ENCODE measurements at regions not wholly inside any gene's neighbourhood (a gene's known extent, or its start where the extent isn't known, plus 50 kb on each side); places are given as distances from the start of the nearest gene placed in this dataset.

DNA sequence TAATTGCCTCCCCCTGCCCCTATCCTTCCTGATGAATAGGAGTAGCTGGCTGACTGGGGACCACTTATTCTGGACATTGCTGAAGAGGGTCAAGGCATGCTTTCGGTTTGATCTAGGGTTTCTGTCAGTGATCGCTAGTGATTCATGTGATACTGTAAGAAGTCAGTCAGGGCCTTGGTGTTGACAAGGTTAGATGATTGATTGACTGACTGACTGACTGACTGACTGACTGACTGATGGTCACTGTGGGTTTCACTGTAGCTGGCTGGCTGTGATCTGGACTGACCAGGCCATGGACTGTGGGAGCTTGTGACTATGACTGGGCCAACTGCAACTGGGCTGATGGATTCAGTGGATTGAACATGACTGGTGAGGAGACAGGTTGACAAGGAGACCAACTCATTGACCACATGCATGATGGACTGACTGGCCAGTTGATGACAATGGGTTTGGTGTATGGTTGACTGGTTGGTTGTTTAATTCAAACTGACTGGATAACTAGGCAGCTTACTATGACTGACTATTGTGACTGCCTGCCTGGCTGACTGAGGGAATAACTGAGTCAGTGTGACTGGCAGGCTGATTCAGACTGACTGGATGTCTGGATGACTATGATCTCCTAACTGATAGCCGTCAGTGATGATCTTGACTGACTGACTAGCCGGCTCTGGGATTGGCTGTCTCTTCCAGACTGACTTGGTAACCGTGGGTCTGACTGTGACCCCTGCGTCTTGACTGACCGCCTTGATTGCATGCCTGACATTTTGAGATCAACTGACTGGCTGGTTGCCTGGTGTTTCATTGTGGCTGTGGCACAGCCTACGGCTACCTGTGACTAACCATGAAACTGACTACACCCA is 509.9 kb downstream of the SHQ1 start:
- intact Hi-C loops (cut with DNase I) = no loop called here
- no peak overlapping the region for H3K27ac ChIP-seq

GRCh38 chr3:72337480-72337855 is 510.8 kb downstream of the SHQ1 start:
- DNase-seq (no peak), FAIRE-seq (no peak), ATAC-seq (no peak)
- intact Hi-C loops (cut with DNase I) = no loop called here
- Histone ChIP-seq H3K27ac (no peak overlapping the region), H3K4me1 (no peaks in the 10 kb centered on the region), H3K27me3 (no peaks in the 10 kb centered on the region), H3K36me3 (no peaks in the 10 kb centered on the region), H3K9me3 (no peaks in the 10 kb centered on the region), H3K4me3 (no peak overlapping the region)
- WGBS, 2 donors = 93 to 99% methylated on average over 5 of the region's 5 CpGs
- TF ChIP-seq, protein P1, sequence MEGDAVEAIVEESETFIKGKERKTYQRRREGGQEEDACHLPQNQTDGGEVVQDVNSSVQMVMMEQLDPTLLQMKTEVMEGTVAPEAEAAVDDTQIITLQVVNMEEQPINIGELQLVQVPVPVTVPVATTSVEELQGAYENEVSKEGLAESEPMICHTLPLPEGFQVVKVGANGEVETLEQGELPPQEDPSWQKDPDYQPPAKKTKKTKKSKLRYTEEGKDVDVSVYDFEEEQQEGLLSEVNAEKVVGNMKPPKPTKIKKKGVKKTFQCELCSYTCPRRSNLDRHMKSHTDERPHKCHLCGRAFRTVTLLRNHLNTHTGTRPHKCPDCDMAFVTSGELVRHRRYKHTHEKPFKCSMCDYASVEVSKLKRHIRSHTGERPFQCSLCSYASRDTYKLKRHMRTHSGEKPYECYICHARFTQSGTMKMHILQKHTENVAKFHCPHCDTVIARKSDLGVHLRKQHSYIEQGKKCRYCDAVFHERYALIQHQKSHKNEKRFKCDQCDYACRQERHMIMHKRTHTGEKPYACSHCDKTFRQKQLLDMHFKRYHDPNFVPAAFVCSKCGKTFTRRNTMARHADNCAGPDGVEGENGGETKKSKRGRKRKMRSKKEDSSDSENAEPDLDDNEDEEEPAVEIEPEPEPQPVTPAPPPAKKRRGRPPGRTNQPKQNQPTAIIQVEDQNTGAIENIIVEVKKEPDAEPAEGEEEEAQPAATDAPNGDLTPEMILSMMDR (IDR thresholded peaks at IDR 0.05) = no peak

More for the DNA sequence above, 509.9 kb downstream of the SHQ1 start:
- no peaks in the 10 kb centered on the region for H3K9me3 ChIP-seq
- no peak for ATAC-seq
- TF ChIP-seq, protein P1 (IDR thresholded peaks at IDR 0.05) = no peak
- no peak for FAIRE-seq
- H3K36me3 ChIP-seq = no peaks in the 10 kb centered on the region
- DNase-seq = no peak
- H3K27me3 ChIP-seq = no peaks in the 10 kb centered on the region
- no peak overlapping the region for H3K4me3 ChIP-seq
- no peaks in the 10 kb centered on the region for H3K4me1 ChIP-seq
- WGBS, 2 donors = 96% methylated on average over 8 of the region's 8 CpGs

DNA sequence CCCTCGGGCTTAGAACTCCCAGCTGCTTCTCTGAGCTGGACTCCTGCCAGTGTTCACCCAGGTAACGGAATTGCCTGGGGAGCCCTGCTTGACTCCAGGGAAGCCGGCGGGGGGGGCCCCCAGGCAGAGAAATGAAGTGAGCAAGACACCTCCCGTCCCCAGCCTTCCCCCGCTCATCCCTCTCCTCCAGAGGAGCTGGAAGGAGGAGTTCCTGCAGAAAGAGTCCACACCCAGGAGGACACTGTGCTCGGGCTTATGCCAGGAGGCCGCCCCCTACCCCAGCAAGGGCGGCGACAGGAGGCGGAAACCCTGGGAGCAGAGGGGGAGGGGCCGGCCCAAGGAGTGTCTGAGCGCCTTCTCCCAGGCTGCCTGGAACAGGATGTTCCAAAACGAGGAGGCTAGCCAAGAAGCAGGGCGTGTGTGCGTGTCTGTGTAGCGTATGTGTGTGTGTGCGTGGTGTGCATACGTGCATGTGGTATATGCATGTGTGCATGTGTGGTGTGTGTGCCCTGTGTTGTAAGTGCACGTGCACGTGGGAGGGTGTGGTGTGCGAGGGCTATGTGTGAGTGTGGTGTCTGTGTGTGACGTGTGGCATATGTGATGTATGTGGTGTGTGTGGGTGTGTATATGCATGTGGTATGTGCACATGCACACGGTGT is 511.3 kb downstream of the SHQ1 start:
- no peak overlapping the region for H3K27ac ChIP-seq
- H3K9me3 ChIP-seq = no peaks in the 10 kb centered on the region
- H3K4me1 ChIP-seq = no peaks in the 10 kb centered on the region
- ATAC-seq = peak; percentile 29 to 58 (median 54)
- FAIRE-seq = no peak
- TF ChIP-seq, protein P1 (IDR thresholded peaks at IDR 0.05) = no peak
- H3K4me3 ChIP-seq = no peak overlapping the region
- DNase-seq = peak in 2 of 6 donors; percentile 26 to 59
- intact Hi-C loops (cut with DNase I) = no loop called here
- H3K27me3 ChIP-seq = no peaks in the 10 kb centered on the region
- no peaks in the 10 kb centered on the region for H3K36me3 ChIP-seq
- 37 to 38% methylated on average over 24 of the region's 24 CpGs for WGBS, 2 donors

DNA sequence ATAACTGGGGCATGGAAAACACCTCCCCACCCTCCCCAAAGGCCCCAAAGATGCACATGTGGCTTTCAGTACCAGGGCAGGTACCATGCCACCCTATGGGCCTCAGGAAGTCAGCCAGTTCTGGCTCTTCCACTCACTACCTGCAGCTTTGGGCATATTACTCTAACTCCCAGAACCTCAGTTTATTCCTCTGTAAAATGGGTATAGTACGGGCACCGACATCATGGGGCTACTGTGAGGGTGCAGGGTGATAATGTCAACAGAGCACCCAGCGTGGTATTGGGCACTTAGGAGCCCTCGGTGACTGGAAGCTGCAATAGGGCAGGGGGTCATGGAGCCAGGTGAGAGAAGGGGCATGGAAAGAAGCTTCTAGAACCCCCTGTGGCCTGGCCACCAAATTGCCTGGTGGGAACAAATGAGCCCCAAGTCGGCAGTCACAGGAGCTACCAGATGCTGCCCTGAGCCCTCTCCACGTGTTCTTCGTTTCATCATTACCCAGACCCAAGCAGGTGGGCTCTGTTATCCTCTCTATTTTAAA is 512.1 kb downstream of the SHQ1 start:
- Histone ChIP-seq H3K4me1 (no peaks in the 10 kb centered on the region), H3K36me3 (no peaks in the 10 kb centered on the region), H3K27me3 (no peaks in the 10 kb centered on the region), H3K4me3 (no peak overlapping the region), H3K27ac (no peak overlapping the region), H3K9me3 (no peaks in the 10 kb centered on the region)
- intact Hi-C loops (cut with DNase I) = no loop called here
- TF ChIP-seq, protein P1 (IDR thresholded peaks at IDR 0.05) = no peak
- DNase-seq = no peak
- WGBS, 2 donors = 76 to 85% methylated on average over 7 of the region's 7 CpGs
- ATAC-seq = no peak
- no peak for FAIRE-seq
